Neural crest cell (in vitro differentiated cells): ENCODE measurements at regions not wholly inside any gene's neighbourhood (a gene's known extent, or its start where the extent isn't known, plus 50 kb on each side); places are given as distances from the start of the nearest gene placed in this dataset.

Experiments
- DNase-seq: peaks from one replicate; pipeline ENCODE4 v3.0.0; 2021; ENCODE audit warnings: low read depth, mixed read lengths, low spot score
- H3K27ac Mint-ChIP-seq: one replicate; pipeline ENCODE4 v1.8.0; 2021; ENCODE audit warnings: mild to moderate bottlenecking, mixed read lengths; ENCODE audit not compliant: unreplicated experiment
- H3K27me3 Mint-ChIP-seq: 2 replicates; pipeline ENCODE4 v1.8.0; 2021; ENCODE audit warnings: low read depth, mild to moderate bottlenecking, mixed read lengths
- H3K36me3 Mint-ChIP-seq: 2 replicates; pipeline ENCODE4 v1.8.0; 2021; ENCODE audit warnings: low read depth, mild to moderate bottlenecking, mixed read lengths
- H3K4me1 Mint-ChIP-seq: 2 replicates; pipeline ENCODE4 v1.8.0; 2021; ENCODE audit warnings: mixed read lengths
- H3K4me3 Mint-ChIP-seq: one replicate; pipeline ENCODE4 v1.8.0; 2021; ENCODE audit warnings: mild to moderate bottlenecking, mixed read lengths
- H3K9me3 Mint-ChIP-seq: 2 replicates; pipeline ENCODE4 v1.8.0; 2021; ENCODE audit warnings: mixed read lengths
- CTCF ChIP-seq: fragments of 200-600 bp; sonication (generic); conservative IDR thresholded peaks from 2 replicates; pipeline ENCODE4 v1.5.0; 2021; ENCODE audit warnings: antibody characterized with exemption, mild to moderate bottlenecking

GRCh38 chr21:17053321-17053720, 459.5 kb upstream of the CXADR start:
- H3K27me3 Mint-ChIP-seq, result no peaks in the 10 kb centered on the region
- H3K9me3 Mint-ChIP-seq, result no peaks in the 10 kb centered on the region
- H3K27ac Mint-ChIP-seq, result no peak overlapping the region
- DNase-seq, result no peak
- no peaks in the 10 kb centered on the region for H3K36me3 Mint-ChIP-seq
- H3K4me3 Mint-ChIP-seq, result no peak overlapping the region
- H3K4me1 Mint-ChIP-seq, result peaks cover 36% of the 10 kb centered on the region
- TF ChIP-seq CTCF, result no peak

GRCh38 chr21:17059936-17060335, 452.9 kb upstream of the CXADR start:
- Mint-ChIP-seq H3K27ac (no peak overlapping the region), H3K4me1 (no peaks in the 10 kb centered on the region), H3K36me3 (no peaks in the 10 kb centered on the region), H3K9me3 (no peaks in the 10 kb centered on the region), H3K4me3 (no peak overlapping the region), H3K27me3 (no peaks in the 10 kb centered on the region)
- DNase-seq, result no peak
- TF ChIP-seq CTCF, result no peak

GRCh38 chr21:17066006-17066405, 446.8 kb upstream of the CXADR start:
- no peak for DNase-seq
- H3K4me1 Mint-ChIP-seq, result peaks cover 3% of the 10 kb centered on the region
- H3K9me3 Mint-ChIP-seq, result peaks cover 2% of the 10 kb centered on the region
- TF ChIP-seq CTCF, result no peak
- H3K36me3 Mint-ChIP-seq, result no peaks in the 10 kb centered on the region
- no peak overlapping the region for H3K4me3 Mint-ChIP-seq
- H3K27ac Mint-ChIP-seq, result no peak overlapping the region
- H3K27me3 Mint-ChIP-seq, result no peaks in the 10 kb centered on the region

GRCh38 chr21:17071093-17071492, 441.8 kb upstream of the CXADR start:
- H3K36me3 Mint-ChIP-seq, result no peaks in the 10 kb centered on the region
- peaks cover 2% of the 10 kb centered on the region for H3K9me3 Mint-ChIP-seq
- TF ChIP-seq CTCF, result no peak
- no peak for DNase-seq
- H3K4me3 Mint-ChIP-seq, result no peak overlapping the region
- H3K4me1 Mint-ChIP-seq, result peaks cover 3% of the 10 kb centered on the region
- H3K27ac Mint-ChIP-seq, result no peak overlapping the region
- no peaks in the 10 kb centered on the region for H3K27me3 Mint-ChIP-seq

- no peak for DNase-seq
- H3K27ac Mint-ChIP-seq, result no peak overlapping the region
- H3K27me3 Mint-ChIP-seq, result no peaks in the 10 kb centered on the region
- no peaks in the 10 kb centered on the region for H3K36me3 Mint-ChIP-seq
- TF ChIP-seq CTCF, result no peak
- H3K4me3 Mint-ChIP-seq, result no peak overlapping the region
- H3K4me1 Mint-ChIP-seq, result no peaks in the 10 kb centered on the region
- no peaks in the 10 kb centered on the region for H3K9me3 Mint-ChIP-seq
Measured at GRCh38 chr21:17081193-17081592, 431.6 kb upstream of the CXADR start.
